ENCODE measurements at regions not wholly inside any gene's neighbourhood (a gene's known extent, or its start where the extent isn't known, plus 50 kb on each side); places are given as distances from the start of the nearest gene placed in this dataset.
"Not testable (repeated sequence)": the region's sequence is repeated elsewhere in the genome, so short reads cannot be mapped to it uniquely, and the experiment has no call there.

DNA sequence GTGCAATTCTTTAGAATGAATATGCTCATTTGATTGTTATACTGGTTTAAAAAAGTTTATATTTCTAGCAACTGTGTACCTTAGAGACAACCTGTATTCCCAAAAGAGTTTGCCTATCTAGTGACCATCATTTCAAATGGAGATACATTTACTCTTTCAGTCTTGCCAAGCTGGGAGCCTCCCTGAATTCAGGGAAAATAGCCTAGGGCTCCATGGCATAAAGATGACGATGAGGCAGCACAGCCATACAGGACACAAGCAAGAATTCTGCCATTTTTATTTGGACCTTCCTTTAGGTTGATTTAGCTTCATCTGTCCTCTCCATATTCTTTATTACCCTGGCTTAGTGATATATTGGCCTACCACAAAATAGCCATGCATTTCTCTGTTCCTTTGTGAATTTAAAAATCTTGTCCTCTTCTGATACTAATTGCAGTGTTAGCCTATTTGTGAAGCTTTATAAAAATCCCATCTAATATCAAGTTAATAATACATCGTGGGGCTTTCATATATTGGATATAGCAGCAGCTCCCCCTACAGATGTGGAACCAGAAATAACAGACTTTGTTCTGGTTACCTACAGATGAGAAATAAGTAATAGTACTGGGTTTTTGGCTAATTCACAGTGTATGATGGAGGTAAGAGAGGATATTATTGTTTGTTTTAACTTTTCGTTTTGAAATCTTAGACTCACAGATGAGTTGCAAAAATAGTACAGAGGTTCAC is 1661.9 kb upstream of the PIK3C3 start:
- no peak for DNase-seq

DNA sequence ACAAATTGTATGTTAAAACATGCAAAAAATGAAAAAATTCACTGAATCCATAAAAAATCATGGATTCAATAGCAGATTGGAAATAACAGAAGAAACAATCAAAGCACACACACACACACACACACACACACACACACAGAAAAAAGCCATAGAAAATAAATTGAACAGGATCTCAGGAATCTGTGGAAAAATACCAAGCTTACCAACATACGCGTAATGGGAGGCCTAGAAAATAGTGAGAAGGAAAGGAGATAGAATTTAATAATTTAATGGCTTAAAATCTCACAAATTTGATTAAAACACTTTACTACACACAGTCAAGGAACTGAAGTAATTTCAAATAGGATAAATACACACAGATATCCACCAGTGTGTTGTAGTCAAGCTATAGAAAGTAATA is 1671.5 kb upstream of the PIK3C3 start:
- no peak for DNase-seq

DNA sequence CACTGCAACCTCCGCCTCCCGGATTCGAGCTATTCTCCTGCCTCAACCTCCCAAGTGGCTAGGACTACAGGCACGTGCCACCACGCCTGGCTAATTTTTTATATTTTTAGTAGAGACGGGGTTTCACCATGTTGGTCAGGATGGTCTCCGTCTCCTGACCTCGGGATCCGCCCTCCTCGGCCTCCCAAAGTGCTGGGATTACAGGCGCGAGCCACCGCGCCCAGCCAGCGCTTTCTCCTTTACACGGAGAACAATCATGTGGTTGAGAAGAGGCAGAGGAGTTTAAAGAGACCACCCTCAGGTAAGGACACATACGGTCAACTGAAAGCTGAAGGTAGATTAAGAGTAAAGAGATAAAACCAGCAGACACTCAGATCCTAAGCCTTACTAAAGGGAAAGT is 1673.7 kb upstream of the PIK3C3 start:
- not testable (repeated sequence) for DNase-seq

DNA sequence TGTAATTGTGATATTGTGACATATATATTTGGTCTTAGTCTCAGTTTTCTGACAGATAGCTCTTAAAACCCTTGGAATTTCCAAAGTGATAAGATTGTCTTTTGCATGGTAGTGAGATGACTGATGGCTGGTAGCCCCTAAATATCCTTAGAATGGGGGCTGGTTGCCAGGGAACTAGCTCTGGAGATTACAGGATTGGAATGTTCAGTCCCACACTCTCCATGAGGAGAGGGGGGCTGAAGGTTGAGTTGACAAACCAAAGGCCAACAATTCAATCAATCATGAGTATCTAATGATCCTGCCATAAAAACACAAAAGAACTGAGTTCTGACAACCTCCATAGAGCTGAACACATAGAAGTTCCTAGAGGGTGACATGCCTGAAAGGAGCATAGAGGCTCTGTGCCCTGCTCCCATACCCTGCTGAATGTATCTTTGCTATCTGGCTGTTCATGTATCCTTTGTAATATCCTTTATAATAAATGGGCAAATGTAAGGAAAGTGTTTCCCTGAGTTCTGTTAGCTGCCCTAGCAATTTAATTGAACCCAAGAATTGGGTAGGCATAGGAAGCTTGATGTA is 1680.3 kb upstream of the PIK3C3 start:
- DNase-seq, result no peak

DNA sequence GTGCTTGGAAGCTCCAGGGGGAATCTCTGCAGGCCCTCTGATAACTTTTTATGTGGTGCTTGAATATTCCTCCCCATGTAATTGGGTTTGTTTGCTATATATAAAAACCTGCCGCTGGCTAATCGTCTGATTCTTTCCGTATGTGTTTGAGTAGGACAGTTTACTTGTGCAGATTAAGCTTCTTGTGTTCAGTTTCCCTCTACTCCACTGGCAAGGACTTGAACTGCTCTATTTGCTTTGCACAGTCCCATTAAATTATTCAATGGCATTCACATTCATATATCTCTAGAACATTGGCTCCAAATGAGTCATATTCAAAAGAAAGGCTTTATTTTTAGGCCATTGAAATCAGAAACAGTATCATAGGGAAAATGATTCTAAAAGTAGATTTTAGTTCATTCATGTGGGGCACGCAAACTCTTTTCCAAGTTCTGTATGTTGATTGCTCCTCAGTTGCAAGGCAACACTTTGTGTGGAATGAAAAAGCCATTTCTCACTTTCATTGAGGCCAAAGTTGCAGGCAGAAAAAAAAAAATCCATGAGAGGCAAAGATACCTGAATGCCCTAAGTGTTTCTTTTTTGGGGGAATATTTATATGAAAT is 1682.3 kb upstream of the PIK3C3 start:
- no peak for DNase-seq

DNA sequence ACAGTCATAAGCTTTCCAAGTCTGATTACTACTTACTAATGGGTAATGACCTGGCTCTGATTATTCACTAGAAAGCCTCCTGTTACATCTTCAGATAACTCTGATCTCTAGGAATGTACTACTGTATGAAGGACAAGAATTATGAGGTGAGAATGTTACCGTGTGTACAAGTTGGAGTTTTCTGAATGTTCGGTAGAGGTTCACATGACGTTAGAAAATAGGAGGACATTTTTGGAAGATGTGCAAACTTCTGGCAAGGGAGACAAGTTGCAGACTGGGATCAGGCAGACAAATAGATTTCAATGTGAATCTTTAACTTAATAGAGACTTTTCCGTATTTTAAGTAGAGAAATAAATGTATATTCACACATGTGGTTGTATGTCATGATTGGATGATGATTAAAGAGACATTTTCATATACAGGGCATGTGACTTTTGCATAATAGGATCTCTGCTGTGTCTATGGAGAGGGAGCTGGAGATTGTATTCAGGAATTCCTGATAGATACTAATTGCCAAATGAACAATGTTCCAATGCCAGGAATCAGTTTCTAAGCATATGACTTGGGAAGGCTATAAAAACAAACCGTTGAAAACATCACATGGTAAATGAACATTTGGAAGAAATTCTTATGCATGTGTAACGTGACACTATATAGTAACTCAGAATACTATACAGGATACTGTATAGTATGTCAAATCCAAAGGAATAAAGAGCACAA is 1695.8 kb upstream of the PIK3C3 start:
- DNase-seq, result no peak

DNA sequence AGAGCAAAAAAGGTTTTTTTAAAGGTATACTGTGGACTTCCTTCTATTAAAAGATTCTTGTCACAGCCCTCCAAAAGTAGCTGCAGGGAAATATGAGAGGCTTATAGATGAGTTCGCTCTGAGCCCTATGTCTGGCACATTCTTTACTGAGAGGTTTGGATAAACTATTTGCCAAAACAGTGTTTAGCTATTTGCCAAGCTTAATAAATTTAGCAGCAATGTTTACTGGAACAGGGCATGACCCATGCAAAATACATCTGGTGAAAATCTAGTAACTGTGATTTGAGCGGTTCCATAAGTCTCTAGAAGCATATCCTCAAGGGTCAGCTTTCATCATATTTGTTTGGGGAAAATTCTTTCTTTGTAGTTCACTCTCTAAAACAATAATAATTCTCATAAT is 1696.7 kb upstream of the PIK3C3 start:
- DNase-seq, result no peak

DNA sequence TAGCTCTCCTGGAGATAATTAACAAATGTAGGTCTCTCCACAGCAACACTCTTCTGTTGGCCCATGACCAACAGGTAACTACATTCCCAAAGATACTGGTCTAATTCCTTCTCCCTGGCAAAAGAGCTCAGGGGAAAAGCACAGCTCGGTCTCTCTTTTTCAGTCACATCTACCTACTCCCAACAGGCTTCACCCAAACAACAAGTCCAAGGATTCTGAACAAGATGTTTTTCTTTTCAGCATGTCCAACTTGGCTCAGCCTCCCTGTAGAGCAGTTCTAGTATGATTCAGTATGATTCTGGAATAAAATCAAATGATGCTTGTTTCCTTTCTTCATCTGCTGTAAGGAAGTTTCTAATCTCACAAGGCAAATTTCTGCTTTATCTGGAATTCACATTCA is 1704.8 kb upstream of the PIK3C3 start:
- DNase-seq, result no peak

DNA sequence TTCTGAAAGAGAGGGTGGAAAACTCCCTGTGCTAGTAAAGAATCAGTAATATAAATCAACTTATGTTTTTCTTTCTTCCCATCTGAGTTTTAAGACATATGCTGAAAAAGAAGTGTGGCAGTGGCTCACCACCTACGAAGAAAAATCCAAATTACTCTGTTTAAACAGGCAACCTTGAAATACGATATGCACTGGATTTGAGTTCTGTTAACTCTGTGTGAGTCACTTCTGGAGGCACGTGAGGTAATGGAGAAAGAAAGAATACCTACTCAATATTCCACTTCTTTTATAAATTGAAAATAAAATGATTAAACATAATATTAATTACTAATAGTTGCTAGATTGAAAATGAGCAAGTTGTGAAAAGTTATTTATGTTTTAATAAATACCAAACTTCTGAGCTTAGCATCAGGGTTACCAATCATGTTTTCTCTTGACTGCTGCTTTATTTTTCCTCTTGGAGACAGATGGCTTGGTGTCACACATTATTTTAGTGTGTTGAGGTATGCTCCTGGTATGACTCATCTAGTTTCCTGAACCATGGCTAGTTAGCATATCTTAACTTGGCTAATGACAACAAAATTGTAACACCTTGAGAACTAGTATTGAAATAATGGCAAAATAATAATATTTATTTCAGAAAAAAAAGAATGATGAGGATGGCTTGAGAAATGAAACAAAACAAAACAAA is 1705.5 kb upstream of the PIK3C3 start:
- DNase-seq, result no peak

DNA sequence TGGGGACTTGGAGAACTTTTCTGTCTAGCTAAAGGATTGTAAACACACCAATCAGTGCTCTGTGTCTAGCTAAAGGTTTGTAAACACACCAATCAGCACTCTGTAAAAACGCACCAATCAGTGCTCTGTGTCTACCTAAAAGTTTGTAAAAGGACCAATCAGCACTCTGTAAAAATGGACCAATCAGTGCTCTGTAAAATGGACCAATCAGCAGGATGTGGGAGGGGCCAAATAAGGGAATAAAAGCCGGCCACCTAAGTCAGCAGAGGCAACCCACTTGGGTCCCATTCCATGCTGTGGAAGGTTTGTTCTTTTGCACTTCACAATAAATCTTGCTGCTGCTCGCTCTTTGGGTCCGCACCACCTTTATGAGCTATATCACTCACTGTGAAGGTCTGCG is 1709.4 kb upstream of the PIK3C3 start:
- DNase-seq, result not testable (repeated sequence)

DNA sequence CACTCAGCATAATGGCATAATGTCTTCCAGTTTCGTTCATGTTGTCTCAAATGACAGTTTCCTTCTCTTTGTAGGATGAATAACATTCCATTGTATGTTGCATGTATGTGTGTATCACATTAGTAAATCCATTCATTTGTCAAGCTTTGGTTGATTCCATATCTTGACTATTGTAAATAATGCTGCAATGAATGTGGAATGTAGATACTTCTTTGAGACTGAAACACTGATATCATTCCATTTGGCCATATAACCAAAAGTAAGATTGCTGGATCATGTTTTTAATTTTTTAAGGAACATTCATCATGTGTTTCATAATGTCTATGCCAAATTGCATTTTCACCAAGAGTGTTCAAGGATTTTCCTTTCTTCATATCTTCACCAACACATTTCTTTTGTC is 1711.4 kb upstream of the PIK3C3 start:
- DNase-seq, result no peak

DNA sequence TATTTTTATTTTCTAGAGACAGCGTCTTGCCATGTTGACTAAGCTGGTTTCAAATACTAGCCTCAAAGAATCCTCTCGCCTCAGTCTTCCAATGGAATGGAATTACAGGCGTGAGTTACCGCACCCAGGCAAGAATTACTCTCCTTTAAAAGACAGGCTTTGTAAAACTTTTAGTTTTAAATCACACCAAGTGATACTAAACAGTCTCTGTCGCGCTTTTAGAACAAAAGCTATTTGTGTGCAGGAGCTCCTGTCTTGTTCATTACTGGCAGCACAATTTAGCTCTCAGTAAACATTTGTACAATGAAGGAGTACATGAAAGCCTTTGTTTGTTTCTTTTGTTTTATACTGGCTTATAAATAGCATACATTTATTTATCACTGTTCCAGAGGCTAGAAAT is 1719.2 kb upstream of the PIK3C3 start:
- DNase-seq, result no peak

DNA sequence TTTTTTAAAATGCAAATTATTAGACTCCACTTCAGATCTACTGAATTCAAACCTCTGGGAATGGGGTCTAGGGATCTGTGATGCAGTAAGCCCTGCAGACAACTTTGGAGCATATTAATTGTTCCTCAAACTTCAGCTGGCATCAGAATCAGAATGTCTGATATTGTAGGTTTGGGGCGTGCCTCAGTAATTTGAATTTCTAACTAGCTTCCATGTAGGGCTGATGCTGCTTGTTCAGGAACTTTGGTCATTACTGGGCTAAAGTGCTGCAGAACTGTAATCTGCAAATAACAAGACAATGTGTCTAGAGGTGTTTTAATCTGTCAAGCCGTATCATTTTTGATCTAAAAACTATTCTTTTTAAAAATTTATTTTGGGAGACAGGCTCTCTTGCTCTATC is 1719.7 kb upstream of the PIK3C3 start:
- DNase-seq, result no peak

DNA sequence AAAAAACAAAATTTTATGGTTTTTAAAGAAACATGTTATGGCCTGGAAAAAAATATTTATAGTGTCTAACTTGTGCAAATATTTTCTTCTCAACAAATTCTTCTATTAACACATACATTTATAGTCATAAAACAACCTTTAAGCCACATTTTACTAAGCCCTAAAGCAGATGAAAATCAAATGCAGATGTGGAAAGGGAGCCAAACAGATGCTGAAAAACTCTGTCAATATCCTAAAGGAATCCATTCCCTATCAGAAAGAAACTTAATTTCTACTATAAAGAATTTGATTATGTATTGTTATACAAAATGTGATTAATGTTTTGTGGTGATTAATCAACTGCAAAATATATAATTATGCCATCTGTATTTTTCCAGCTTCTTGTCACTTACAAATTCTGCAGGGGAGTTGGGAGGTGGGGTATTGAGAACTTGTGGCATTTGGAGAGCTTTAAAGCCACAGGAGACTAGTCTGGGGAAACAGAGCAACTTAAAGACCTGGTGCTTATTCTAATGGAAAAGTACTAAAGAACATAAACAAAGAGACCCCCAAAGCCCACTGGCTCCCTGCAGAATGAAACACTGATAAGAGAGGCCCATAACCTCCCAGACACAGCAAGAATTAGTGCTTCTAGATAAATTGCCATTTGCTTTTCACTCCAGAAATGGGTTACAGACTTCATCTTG is 1721.0 kb upstream of the PIK3C3 start:
- no peak for DNase-seq

DNA sequence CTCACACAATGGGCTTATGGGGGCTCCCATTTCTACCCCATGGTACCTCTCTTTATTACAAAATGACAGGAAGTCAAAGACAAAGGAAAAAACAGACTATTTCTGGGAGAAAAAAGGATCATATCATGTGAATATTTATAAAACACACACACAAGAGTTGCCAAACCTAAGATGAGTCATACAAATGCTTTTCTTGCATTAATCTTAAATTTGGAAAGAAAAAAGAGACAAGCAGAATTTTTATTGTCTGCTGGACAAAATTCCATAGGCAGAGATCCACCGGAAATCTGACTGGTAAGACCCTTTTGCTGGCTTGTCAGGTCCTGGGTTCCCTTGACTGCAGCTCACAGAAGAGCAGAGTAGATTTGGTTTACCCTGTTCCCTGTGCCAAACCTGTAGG is 1732.3 kb upstream of the PIK3C3 start:
- no peak for DNase-seq

DNA sequence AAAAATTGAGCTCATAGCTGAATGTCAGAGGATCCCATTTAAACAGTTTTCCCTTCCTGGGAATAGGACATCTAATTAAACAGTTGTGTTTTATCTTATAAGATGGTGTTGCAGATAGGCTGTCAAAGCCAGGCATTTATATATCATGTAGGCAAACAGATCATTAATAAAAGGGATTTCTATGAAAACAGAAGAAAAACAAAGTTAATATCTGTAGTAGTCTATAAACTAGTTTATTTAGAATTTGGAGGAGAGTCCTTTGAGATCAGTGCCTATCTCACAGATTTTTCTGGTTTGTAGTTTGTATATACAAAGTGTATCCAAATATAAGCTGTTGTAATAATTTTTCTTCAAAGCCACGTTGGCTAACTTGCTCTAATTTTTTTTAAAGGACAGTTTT is 1738.2 kb upstream of the PIK3C3 start:
- DNase-seq, result no peak

DNA sequence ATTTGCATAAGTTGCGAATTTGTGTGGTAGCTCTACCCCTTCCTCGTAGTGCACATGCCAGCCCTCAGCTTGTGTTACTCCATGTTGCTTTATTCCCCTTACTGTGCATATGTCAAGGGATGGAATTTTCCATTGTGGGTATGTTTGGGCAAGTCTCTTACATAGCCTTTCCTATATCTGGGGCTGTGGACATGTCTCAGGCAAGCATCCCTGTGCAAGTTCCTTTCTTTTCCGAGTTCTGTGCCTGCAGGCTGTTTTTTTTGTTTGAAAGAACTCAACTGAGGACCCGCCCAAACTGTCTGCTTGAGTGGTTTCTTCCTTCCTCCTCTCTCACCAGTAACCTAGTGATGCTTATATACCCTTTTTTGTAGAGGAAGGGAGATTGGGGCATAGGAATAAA is 1739.1 kb upstream of the PIK3C3 start:
- DNase-seq, result no peak

DNA sequence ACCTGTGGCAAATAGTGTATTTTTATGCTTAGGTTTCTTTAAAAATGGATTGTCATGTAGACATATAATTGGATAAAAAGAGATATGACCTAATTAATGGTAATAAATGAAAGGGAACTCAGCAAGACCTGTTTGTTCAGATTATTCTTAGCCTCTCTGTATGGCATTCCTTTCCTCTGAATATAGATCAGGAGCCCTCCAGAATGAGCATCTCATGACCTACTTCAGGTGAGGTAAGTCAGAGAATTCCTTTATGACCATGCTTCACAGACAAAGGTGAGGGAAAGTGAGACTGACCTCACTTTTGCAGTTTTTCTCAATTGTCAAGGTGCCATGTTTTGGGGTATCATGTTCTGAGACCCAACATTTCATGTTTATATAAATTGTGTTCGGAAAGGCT is 1744.3 kb upstream of the PIK3C3 start:
- no peak for DNase-seq

DNA sequence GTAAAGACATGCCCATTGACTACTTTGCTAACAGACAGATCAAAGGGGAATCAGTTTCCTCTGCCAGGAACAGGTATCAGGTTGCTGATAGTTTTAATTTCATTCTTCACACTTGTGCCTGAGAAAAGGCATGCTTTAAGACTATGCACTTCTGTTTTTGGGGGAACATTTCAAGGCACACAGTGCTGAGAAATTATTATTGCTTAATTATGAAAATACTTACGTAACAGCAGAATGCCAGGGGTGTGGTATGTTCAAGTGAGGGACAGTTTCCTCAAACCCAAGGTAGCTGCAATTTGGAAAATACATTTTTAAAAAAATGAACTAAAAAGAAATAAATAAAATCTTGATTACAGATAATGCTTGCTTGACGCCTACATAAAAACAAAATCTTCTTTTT is 1746.1 kb upstream of the PIK3C3 start:
- DNase-seq, result no peak

DNA sequence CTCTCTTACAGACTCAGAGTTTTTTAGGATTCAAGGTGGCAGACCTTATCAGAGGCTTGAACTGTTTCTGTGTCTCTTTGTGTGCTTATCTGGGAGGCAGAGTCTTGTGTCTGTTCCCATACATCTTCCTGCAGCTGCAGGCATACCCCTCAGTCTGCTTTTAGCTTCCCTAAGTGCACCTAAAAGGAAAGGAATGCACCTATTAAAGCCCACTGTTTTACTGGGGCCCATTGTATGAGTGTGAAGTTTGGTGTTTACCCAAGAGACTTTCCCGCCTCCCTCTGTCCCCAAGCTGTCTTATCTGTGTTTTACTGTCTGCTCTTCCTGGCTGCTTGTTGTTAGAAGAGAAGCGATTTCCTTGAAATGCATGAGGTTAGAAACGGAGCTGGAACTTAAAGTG is 1757.3 kb upstream of the PIK3C3 start:
- DNase-seq, result no peak

DNA sequence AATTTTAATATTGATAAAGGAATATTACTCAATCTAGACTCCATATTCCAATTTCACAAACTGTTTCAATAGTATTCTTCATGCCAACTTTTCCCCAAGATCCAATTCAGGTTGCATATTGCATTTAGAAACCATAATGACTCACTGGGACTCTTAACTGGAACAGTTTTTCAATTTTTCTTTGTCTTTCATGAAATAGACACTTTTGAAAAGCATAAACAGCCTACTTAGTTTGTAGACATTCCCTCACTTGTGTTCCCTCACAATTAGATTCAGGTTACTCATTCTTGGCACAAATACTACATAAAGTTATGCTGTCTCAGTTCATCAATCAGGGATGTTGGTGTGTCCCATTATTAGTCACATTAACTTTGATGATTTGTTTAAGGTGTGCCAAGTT is 1768.4 kb upstream of the PIK3C3 start:
- DNase-seq, result no peak

DNA sequence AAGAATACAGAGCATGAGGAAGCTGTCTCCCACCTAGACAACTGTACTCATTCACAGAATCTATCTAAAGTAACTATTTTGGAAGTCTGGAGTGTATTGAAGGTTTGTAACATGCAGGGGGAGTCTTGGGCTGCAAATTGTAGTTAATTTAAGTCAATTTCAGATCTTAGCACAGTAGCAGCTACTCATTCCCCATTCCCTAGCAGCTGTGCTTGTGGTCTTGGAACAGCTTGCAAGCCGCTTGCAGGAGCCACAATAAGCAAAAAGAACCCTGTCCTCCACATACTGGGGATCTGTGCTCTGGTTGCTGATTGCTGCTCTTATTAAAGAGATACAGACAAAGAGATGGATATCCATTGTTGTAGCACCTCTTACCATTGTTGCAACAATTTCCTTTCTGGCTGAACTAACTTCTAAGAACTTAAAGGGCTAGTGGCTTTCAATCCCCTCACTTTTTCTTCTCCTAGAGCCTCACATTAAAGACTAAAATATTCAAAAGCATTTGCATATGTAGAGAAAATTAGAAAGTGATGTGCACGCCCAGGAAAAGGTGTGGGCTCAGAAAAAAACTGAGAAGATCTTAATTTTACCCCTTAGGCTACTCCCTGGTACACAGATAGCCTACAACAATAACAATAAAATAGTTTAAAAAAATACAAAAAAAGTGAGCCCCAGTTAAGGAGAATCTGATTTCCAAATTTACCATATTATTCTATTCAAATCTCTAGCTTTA is 1775.1 kb upstream of the PIK3C3 start:
- DNase-seq, result no peak

Measured in CD4-positive, alpha-beta T cell treated with Interleukin-4 for 4 hours (primary cell).